K562 (cell line): ENCODE measurements at regions not wholly inside any gene's neighbourhood (a gene's known extent, or its start where the extent isn't known, plus 50 kb on each side); places are given as distances from the start of the nearest gene placed in this dataset.

ENCODE experiments used
- ATAC-seq: fragments of 200-7000 bp; cut with Tn5 transposase; 3 replicates; pipeline ENCODE4 v1.9.1; 2020; ENCODE audit warnings: moderate library complexity
- BruUV-seq: library from RNA; stranded (reverse); fragments of 400-500 nt; replicated peaks from 2 replicates; lab custom pipeline; 2021; lab: Mats Ljungman, UMichigan
- CTCF ChIA-PET: fragments of 300-600 bp; formaldehyde crosslinking; extraction: SDS; loops from one replicate; lab custom pipeline; 2021; ENCODE audit warnings: low intra/inter-chr PET ratio; lab: Yijun Ruan, JAX
- POLR2A ChIA-PET: fragments of 300-600, 350-650 bp; sonication (Branson Sonifier 250); formaldehyde crosslinking; extraction: SDS; loops from one replicate; lab custom pipeline; 2021; ENCODE audit warnings: antibody characterized with exemption, inconsistent platforms; lab: Yijun Ruan, JAX
- DNase-seq, 4 experiments: peaks; one replicate each; pipeline versions ENCODE4 v3.0.0 to v3.0.0-alpha.2; 2011 to 2018; ENCODE audit warnings: low spot score in 3 of 4, mixed read lengths in 3 of 4; ENCODE audit errors: extremely low read depth in 1 of 4
- FAIRE-seq: peaks from 2 replicates; lab custom pipeline; 2011; peaks lifted over from hg19 to GRCh38; lab: Jason Lieb, UNC
- H2AFZ ChIP-seq: 2 replicates; pipeline ENCODE4 v1.6.0; 2011; ENCODE audit warnings: low read depth, low read length, control low read depth, inconsistent platforms
- H3K27ac ChIP-seq: fragments of 200-600 bp; 3 replicates; pipeline ENCODE4 v1.8.0; 2011; ENCODE audit warnings: low read depth, mild to moderate bottlenecking, control low read depth, inconsistent platforms, low read length, moderate library complexity, mixed read lengths; ENCODE audit errors: extremely low read depth
- H3K27me3 ChIP-seq, 2 experiments: fragments of 300-600 bp in 1 of 2; 2 replicates in 1 of 2; 3 replicates in 1 of 2; pipeline versions ENCODE4 v1.6.0 to v1.8.0; 2011; ENCODE audit warnings: inconsistent platforms in 2 of 2, low read length in 2 of 2, mild to moderate bottlenecking in 1 of 2, mixed read lengths in 1 of 2, moderate library complexity in 1 of 2; ENCODE audit not compliant: control insufficient read depth in 2 of 2, insufficient read depth in 2 of 2
- H3K36me3 ChIP-seq: fragments of 300-600 bp; 3 replicates; pipeline ENCODE4 v1.8.0; 2011; ENCODE audit warnings: mild to moderate bottlenecking, low read length, inconsistent platforms; ENCODE audit not compliant: control insufficient read depth, insufficient read depth
- H3K4me1 ChIP-seq, 2 experiments: fragments of 200-600 bp in 1 of 2; replicated peaks in 1 of 2; 2 replicates in 1 of 2; 3 replicates in 1 of 2; pipeline versions ENCODE4 v1.5.1 to v1.8.0; 2011; ENCODE audit warnings: inconsistent platforms in 2 of 2, low read length in 2 of 2, mild to moderate bottlenecking in 1 of 2, mixed read lengths in 1 of 2, moderate library complexity in 1 of 2; ENCODE audit not compliant: control insufficient read depth in 2 of 2, insufficient read depth in 2 of 2
- H3K4me2 ChIP-seq: 2 replicates; pipeline ENCODE4 v1.6.1; 2011; ENCODE audit warnings: low read length, control low read depth, inconsistent platforms, mixed read lengths; ENCODE audit not compliant: insufficient read depth
- H3K4me3 ChIP-seq: fragments of 200-600 bp; sonication (generic), shearing (Covaris generic); 2 replicates; pipeline ENCODE4 v1.5.1; 2016; ENCODE audit warnings: control low read depth, inconsistent platforms
- H3K79me2 ChIP-seq: fragments of 200-600 bp; 3 replicates; pipeline ENCODE4 v1.8.0; 2011; ENCODE audit warnings: low read length, inconsistent platforms; ENCODE audit not compliant: control insufficient read depth, insufficient read depth
- H3K9ac ChIP-seq, 2 experiments: 2 replicates each; pipeline versions ENCODE4 v1.6.0 to v1.6.1; 2011; ENCODE audit warnings: low read depth in 2 of 2, low read length in 2 of 2, control low read depth in 1 of 2, inconsistent platforms in 1 of 2, mild to moderate bottlenecking in 1 of 2, mixed read lengths in 1 of 2; ENCODE audit not compliant: insufficient read depth in 1 of 2
- H3K9me1 ChIP-seq: one replicate; pipeline ENCODE4 v1.6.0; 2011; ENCODE audit warnings: inconsistent platforms, mild to moderate bottlenecking, low read length, moderate library complexity; ENCODE audit not compliant: control insufficient read depth, insufficient read depth
- H3K9me3 ChIP-seq: replicated peaks from 2 replicates; pipeline ENCODE4 v1.5.1; 2011; ENCODE audit warnings: low read depth, low read length, inconsistent platforms; ENCODE audit not compliant: control insufficient read depth, insufficient read depth
- H4K20me1 ChIP-seq: replicated peaks from 2 replicates; pipeline ENCODE4 v1.6.1; 2011; ENCODE audit warnings: low read length, inconsistent platforms, mixed read lengths; ENCODE audit not compliant: control insufficient read depth, insufficient read depth
- ARNT ChIP-seq, 2 experiments: fragments of 450-650 bp; IDR thresholded peaks; 2 replicates each; pipeline ENCODE4 v1.6.1; 2016; ENCODE audit warnings: mild to moderate bottlenecking in 1 of 2
- BRD9 ChIP-seq: fragments of 450-650 bp; IDR thresholded peaks from 2 replicates; pipeline ENCODE4 v1.6.1; 2018; ENCODE audit warnings: low read depth; ENCODE audit not compliant: partially characterized antibody
- CBFB ChIP-seq: sonication (generic); formaldehyde crosslinking; IDR thresholded peaks from 2 replicates; pipeline ENCODE4 v1.4.0; 2020; ENCODE audit warnings: mild to moderate bottlenecking, missing genetic modification reagents
- ESRRA ChIP-seq: fragments of 450-650 bp; IDR thresholded peaks from 2 replicates; pipeline ENCODE4 v1.6.1; 2014; ENCODE audit warnings: low read depth, mild to moderate bottlenecking, moderate library complexity, borderline replicate concordance
- FOXP1 ChIP-seq: sonication (generic); formaldehyde crosslinking; IDR thresholded peaks from 2 replicates; pipeline ENCODE4 v1.8.0; 2022; ENCODE audit warnings: mild to moderate bottlenecking, missing genetic modification reagents
- NELFE ChIP-seq: IDR thresholded peaks from 2 replicates; pipeline ENCODE4 v1.6.1; 2011; ENCODE audit warnings: mild to moderate bottlenecking; ENCODE audit not compliant: insufficient read depth, insufficient read length
- NR4A1 ChIP-seq, 2 experiments: fragments of 250-450 bp in 1 of 2; fragments of 450-650 bp in 1 of 2; sonication (Bioruptor Pico) in 1 of 2; IDR thresholded peaks; 2 replicates each; pipeline versions ENCODE4 v1.4.0 to v1.6.1; 2016 to 2020; ENCODE audit warnings: mild to moderate bottlenecking in 2 of 2, missing compliant biosample characterization in 1 of 2, missing genetic modification characterization in 1 of 2, moderate library complexity in 1 of 2
- TFAM ChIP-seq: fragments of 250-450 bp; sonication (Bioruptor Pico); conservative IDR thresholded peaks from 2 replicates; pipeline ENCODE4 v1.5.0; 2021; ENCODE audit warnings: mild to moderate bottlenecking, moderate library complexity
- USF2 ChIP-seq: sonication (generic); formaldehyde crosslinking; IDR thresholded peaks from 2 replicates; pipeline ENCODE4 v1.5.0; 2020; ENCODE audit warnings: missing genetic modification reagents
- ZBTB17 ChIP-seq: fragments of 450-650 bp; formaldehyde crosslinking; IDR thresholded peaks from 2 replicates; pipeline ENCODE4 v1.4.0; 2020; ENCODE audit warnings: mild to moderate bottlenecking
- ZNF165 ChIP-seq: fragments of 250-450 bp; sonication (Bioruptor Pico); IDR thresholded peaks from 2 replicates; pipeline ENCODE4 v1.4.0; 2020; ENCODE audit warnings: borderline replicate concordance
- ZNF3 ChIP-seq: fragments of 250-450 bp; sonication (Bioruptor Pico); IDR thresholded peaks from 2 replicates; pipeline ENCODE4 v1.5.0; 2021; ENCODE audit warnings: mild to moderate bottlenecking, moderate library complexity
- ZNF668 ChIP-seq: fragments of 250-450 bp; sonication (Bioruptor Pico); IDR thresholded peaks from 2 replicates; pipeline ENCODE4 v1.8.0; 2022; ENCODE audit warnings: mild to moderate bottlenecking, inconsistent platforms
- ZNF707 ChIP-seq: fragments of 250-450 bp; sonication (Bioruptor Pico); conservative IDR thresholded peaks from 2 replicates; pipeline ENCODE4 v1.8.0; 2022; ENCODE audit warnings: inconsistent platforms, mild to moderate bottlenecking, moderate library complexity
- WGBS: fragments of 100-300 bp; shearing (Covaris generic); methylation state at CpG from one replicate; pipeline ENCODE4 v1.1.6; 2016; ENCODE audit warnings: low coverage, mixed read lengths; ENCODE audit not compliant: insufficient coverage; ENCODE audit errors: missing lambda C conversion rate; 5-methylcytosine and 5-hydroxymethylcytosine counted together
- in situ Hi-C: fragments of 300-500 bp; cut with MboI; formaldehyde crosslinking; loops from 4 replicates; pipeline ENCODE4 v1.15.0; 2018; ENCODE audit warnings: inconsistent platforms, mixed read lengths
- intact Hi-C: fragments of 100-400 bp; cut with micrococcal nuclease; formaldehyde crosslinking; loops from 2 replicates; pipeline ENCODE4 v1.14.2; 2022
- TF ChIP-seq, protein P1 (sequence below): fragments of 250-450 bp; sonication (Bioruptor Pico); IDR thresholded peaks from 2 replicates; pipeline ENCODE4 v1.9.0; 2021; ENCODE audit warnings: mild to moderate bottlenecking
- TF ChIP-seq, protein P2 (sequence below): fragments of 250-450 bp; sonication (Bioruptor Pico); IDR thresholded peaks from 2 replicates; pipeline ENCODE4 v1.5.0; 2021

DNA sequence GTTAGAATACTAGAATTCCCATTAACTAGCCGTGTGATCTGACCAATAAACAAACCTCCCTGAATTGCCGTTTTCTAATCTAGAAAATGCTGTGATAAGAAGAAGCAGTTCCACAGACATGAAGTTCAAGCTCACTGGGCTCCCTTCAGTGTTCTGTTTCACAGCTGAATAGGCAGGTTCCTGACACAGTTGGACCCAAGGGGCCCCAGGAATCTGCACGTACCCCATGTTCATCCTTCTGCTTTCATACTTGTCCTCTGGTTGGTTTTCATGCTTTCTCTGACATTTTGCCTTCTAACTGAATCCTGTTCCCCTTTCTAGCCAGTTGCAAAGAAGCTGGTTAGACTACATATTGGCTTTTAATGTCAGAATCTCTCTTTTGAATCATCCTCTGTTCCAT lies 374.1 kb upstream of the MAD2L1 start:
- no peaks in the 10 kb centered on the region for H4K20me1 ChIP-seq
- H3K9me3 ChIP-seq, result no peaks in the 10 kb centered on the region
- no peaks in the 10 kb centered on the region for H3K4me1 ChIP-seq
- intact Hi-C loops (no loop called here), in situ Hi-C loops (no loop called here)
- DNase-seq (no peak), FAIRE-seq (no peak), ATAC-seq (no peak)
- H3K27ac ChIP-seq, result no peak overlapping the region
- H2AFZ ChIP-seq, result no peak overlapping the region
- H3K27me3 ChIP-seq, result no peaks in the 10 kb centered on the region
- H3K4me3 ChIP-seq, result no peak overlapping the region
- CTCF ChIA-PET, result no interaction called here
- 0% methylated on average over 3 of the region's 3 CpGs for WGBS
- TF ChIP-seq ZNF165 (CRISPR knock-in tag) (no peak), BRD9 (no peak), ZNF3 (no peak), TFAM (CRISPR knock-in tag) (no peak), ARNT (IDR thresholded peaks at IDR 0.05) (no peak), CBFB (no peak), ZNF707 (CRISPR knock-in tag) (no peak), ZBTB17 (CRISPR knock-in tag) (no peak), USF2 (CRISPR knock-in tag) (no peak), NELFE (no peak), ESRRA (no peak), FOXP1 (CRISPR knock-in tag) (no peak), NR4A1 (CRISPR knock-in tag; IDR thresholded peaks at IDR 0.05) (no peak), NR4A1 (tag; IDR thresholded peaks at IDR 0.05) (no peak), ZNF668 (CRISPR knock-in tag) (no peak)
- TF ChIP-seq, protein P1, sequence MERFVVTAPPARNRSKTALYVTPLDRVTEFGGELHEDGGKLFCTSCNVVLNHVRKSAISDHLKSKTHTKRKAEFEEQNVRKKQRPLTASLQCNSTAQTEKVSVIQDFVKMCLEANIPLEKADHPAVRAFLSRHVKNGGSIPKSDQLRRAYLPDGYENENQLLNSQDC (CRISPR knock-in tag), result no peak
- TF ChIP-seq, protein P2, sequence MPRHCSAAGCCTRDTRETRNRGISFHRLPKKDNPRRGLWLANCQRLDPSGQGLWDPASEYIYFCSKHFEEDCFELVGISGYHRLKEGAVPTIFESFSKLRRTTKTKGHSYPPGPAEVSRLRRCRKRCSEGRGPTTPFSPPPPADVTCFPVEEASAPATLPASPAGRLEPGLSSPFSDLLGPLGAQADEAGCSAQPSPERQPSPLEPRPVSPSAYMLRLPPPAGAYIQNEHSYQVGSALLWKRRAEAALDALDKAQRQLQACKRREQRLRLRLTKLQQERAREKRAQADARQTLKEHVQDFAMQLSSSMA, result no peak
- TF ChIP-seq, all 486 proteins: peak for 0
- POLR2A ChIA-PET, result no interaction called here
- no TSS peak for BruUV-seq
- no peak overlapping the region for H3K4me2 ChIP-seq
- H3K36me3 ChIP-seq, result no peaks in the 10 kb centered on the region
- no peak overlapping the region for H3K9ac ChIP-seq
- no peaks in the 10 kb centered on the region for H3K79me2 ChIP-seq
- no peaks in the 10 kb centered on the region for H3K9me1 ChIP-seq
